ENCODE measurements at regions not wholly inside any gene's neighbourhood (a gene's known extent, or its start where the extent isn't known, plus 50 kb on each side); places are given as distances from the start of the nearest gene placed in this dataset.

DNA sequence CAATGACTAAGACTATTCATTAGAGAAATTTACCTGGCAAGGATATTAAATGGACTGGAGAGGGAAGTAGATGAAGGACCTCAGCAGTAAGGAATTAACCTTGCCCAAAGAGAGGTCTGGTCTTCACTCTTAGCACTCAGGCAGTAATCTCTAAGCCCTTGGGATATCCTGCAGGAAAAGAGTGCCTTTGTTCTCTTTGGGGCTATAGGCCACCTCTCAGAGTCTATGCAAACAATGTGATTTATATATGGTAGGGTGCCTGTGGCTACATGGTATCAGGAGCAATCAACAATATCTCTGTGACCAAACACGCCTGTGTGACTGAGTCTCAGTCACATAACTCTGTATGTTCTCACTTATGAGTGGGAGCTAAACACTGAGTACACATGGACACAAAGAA lies 154.7 kb upstream of the CDK1 start:
- no peak for FAIRE-seq
- Histone ChIP-seq H3K9ac (ENCODE audit: insufficient read depth in 1 of 2, low read depth in 2 of 2, low read length in 2 of 2) (no peak overlapping the region), H3K9me3 (replicated peaks; ENCODE audit: control insufficient read depth, insufficient read depth, low read depth, low read length) (no peaks in the 10 kb centered on the region), H3K9me1 (ENCODE audit: control insufficient read depth, insufficient read depth, low read length) (no peaks in the 10 kb centered on the region), H3K27me3 (ENCODE audit: control insufficient read depth in 2 of 2, insufficient read depth in 2 of 2, low read length in 2 of 2) (no peaks in the 10 kb centered on the region), H2AFZ (ENCODE audit: low read depth, low read length) (no peak overlapping the region), H3K4me2 (ENCODE audit: insufficient read depth, low read length) (no peak overlapping the region), H3K27ac (ENCODE audit: extremely low read depth, low read depth, low read length) (no peak overlapping the region), H3K4me3 (no peak overlapping the region), H3K4me1 (replicated peaks in 1 of 2; ENCODE audit: control insufficient read depth in 2 of 2, insufficient read depth in 2 of 2, low read length in 2 of 2) (no peaks in the 10 kb centered on the region), H4K20me1 (replicated peaks; ENCODE audit: control insufficient read depth, insufficient read depth, low read length) (no peaks in the 10 kb centered on the region), H3K36me3 (ENCODE audit: control insufficient read depth, insufficient read depth, low read length) (no peaks in the 10 kb centered on the region), H3K79me2 (ENCODE audit: control insufficient read depth, insufficient read depth, low read length) (no peaks in the 10 kb centered on the region)
- in situ Hi-C loops (cut with MboI): no loop called here
- no peak for DNase-seq (ENCODE audit: extremely low read depth in 1 of 4, low spot score in 3 of 4)
- ATAC-seq: no peak
- intact Hi-C loops (cut with micrococcal nuclease): no loop called here
- no TSS peak for BruUV-seq (replicated peaks)
- ChIA-PET CTCF (ENCODE audit: low intra/inter-chr PET ratio) (no interaction called here), POLR2A (no interaction called here)
- no peak for TF ChIP-seq MNT (conservative IDR thresholded peaks at IDR 0.05)
- no peak for TF ChIP-seq MIER1 (IDR thresholded peaks at IDR 0.05; ENCODE audit: low read depth)
- TF ChIP-seq PRMT5 (CRISPR knock-in tag; IDR thresholded peaks at IDR 0.05): no peak
- no peak for TF ChIP-seq NRF1 (conservative IDR thresholded peaks at IDR 0.05 in 1 of 2, IDR thresholded peaks at IDR 0.05 in 1 of 2)
- TF ChIP-seq BRF2 (IDR thresholded peaks at IDR 0.05; ENCODE audit: borderline replicate concordance, insufficient read depth, insufficient read length): no peak
- no peak for TF ChIP-seq MXI1 (IDR thresholded peaks at IDR 0.05; ENCODE audit: low read depth, low read length)
- no peak for TF ChIP-seq SETDB1 (IDR thresholded peaks at IDR 0.05; ENCODE audit: low read length)
- WGBS (ENCODE audit: insufficient coverage, low coverage, missing lambda C conversion rate): 0% methylated on average over 1 of the region's 1 CpG
